ENCODE measurements at regions not wholly inside any gene's neighbourhood (a gene's known extent, or its start where the extent isn't known, plus 50 kb on each side); places are given as distances from the start of the nearest gene placed in this dataset.
"Not testable (repeated sequence)": the region's sequence is repeated elsewhere in the genome, so short reads cannot be mapped to it uniquely, and the experiment has no call there.

- Histone ChIP-seq H3K4me1 (ENCODE audit: control insufficient read depth, insufficient read depth, low read length) (no peaks in the 10 kb centered on the region), H3K9me3 (ENCODE audit: control insufficient read depth, insufficient read depth, low read depth, low read length) (no peaks in the 10 kb centered on the region), H3K4me3 (ENCODE audit: low read depth in 2 of 2, low read length in 2 of 2) (no peak overlapping the region), H3K36me3 (ENCODE audit: control insufficient read depth, insufficient read depth, low read length) (no peaks in the 10 kb centered on the region), H3K27me3 (ENCODE audit: control insufficient read depth, insufficient read depth, low read length) (no peaks in the 10 kb centered on the region), H3K27ac (ENCODE audit: low read length) (no peak overlapping the region)
- in situ Hi-C loops (cut with HindIII; ENCODE audit: low pct_unique_long_range_greater_than_20kb, low sequenced_read_pairs), result no loop called here
- DNase-seq (ENCODE audit: low read depth, low spot score) (no peak), ATAC-seq (no peak)
- intact Hi-C loops (cut with micrococcal nuclease; ENCODE audit: unreplicated experiment), result no loop called here
- BruUV-seq (replicated peaks), result no TSS peak
- ChIA-PET CTCF (no interaction called here), POLR2A (no interaction called here)
- TF ChIP-seq REST (IDR thresholded peaks at IDR 0.05; ENCODE audit: insufficient read depth in 1 of 2, low read depth in 2 of 2, low read length in 1 of 2), result no peak
- TF ChIP-seq POLR2AphosphoS5 (IDR thresholded peaks at IDR 0.05; ENCODE audit: low read depth, low read length), result no peak
- no peak for TF ChIP-seq TCF7L2 (IDR thresholded peaks at IDR 0.05; ENCODE audit: low read depth, low read length)
- TF ChIP-seq SIN3A (IDR thresholded peaks at IDR 0.05; ENCODE audit: borderline replicate concordance, insufficient read depth, low read depth, low read length), result no peak
- TF ChIP-seq CTCF (IDR thresholded peaks at IDR 0.05), result no peak
Measured at GRCh38 chr5:162685302-162685701, 617.7 kb downstream of the GABRG2 start.

GRCh38 chr5:162696272-162696671, 628.7 kb downstream of the GABRG2 start:
- H3K4me3 ChIP-seq (ENCODE audit: low read depth in 2 of 2, low read length in 2 of 2); H3K36me3 ChIP-seq (ENCODE audit: control insufficient read depth, insufficient read depth, low read length); H3K9me3 ChIP-seq (ENCODE audit: control insufficient read depth, insufficient read depth, low read depth, low read length); BruUV-seq (replicated peaks); intact Hi-C loops (cut with micrococcal nuclease; ENCODE audit: unreplicated experiment); POLR2A ChIA-PET; DNase-seq (ENCODE audit: low read depth, low spot score); H3K27ac ChIP-seq (ENCODE audit: low read length); ATAC-seq; CTCF ChIA-PET; H3K4me1 ChIP-seq (ENCODE audit: control insufficient read depth, insufficient read depth, low read length); in situ Hi-C loops (cut with HindIII; ENCODE audit: low pct_unique_long_range_greater_than_20kb, low sequenced_read_pairs); H3K27me3 ChIP-seq (ENCODE audit: control insufficient read depth, insufficient read depth, low read length): not testable (repeated sequence)

GRCh38 chr5:162699361-162699760, 631.8 kb downstream of the GABRG2 start:
- ChIA-PET POLR2A (no interaction called here), CTCF (no interaction called here)
- Histone ChIP-seq H3K36me3 (ENCODE audit: control insufficient read depth, insufficient read depth, low read length) (no peaks in the 10 kb centered on the region), H3K27ac (ENCODE audit: low read length) (no peak overlapping the region), H3K9me3 (ENCODE audit: control insufficient read depth, insufficient read depth, low read depth, low read length) (no peaks in the 10 kb centered on the region), H3K4me1 (ENCODE audit: control insufficient read depth, insufficient read depth, low read length) (no peaks in the 10 kb centered on the region), H3K27me3 (ENCODE audit: control insufficient read depth, insufficient read depth, low read length) (no peaks in the 10 kb centered on the region), H3K4me3 (ENCODE audit: low read depth in 2 of 2, low read length in 2 of 2) (no peak overlapping the region)
- in situ Hi-C loops (cut with HindIII; ENCODE audit: low pct_unique_long_range_greater_than_20kb, low sequenced_read_pairs) (no loop called here), intact Hi-C loops (cut with micrococcal nuclease; ENCODE audit: unreplicated experiment) (no loop called here)
- no TSS peak for BruUV-seq (replicated peaks)
- TF ChIP-seq CTCF (IDR thresholded peaks at IDR 0.05) (no peak), TCF7L2 (IDR thresholded peaks at IDR 0.05; ENCODE audit: low read depth, low read length) (no peak), REST (IDR thresholded peaks at IDR 0.05; ENCODE audit: insufficient read depth in 1 of 2, low read depth in 2 of 2, low read length in 1 of 2) (no peak), POLR2AphosphoS5 (IDR thresholded peaks at IDR 0.05; ENCODE audit: low read depth, low read length) (no peak), SIN3A (IDR thresholded peaks at IDR 0.05; ENCODE audit: borderline replicate concordance, insufficient read depth, low read depth, low read length) (no peak)
- no peak for DNase-seq (ENCODE audit: low read depth, low spot score)
- ATAC-seq, result no peak

Measured in Panc1 (cell line).